Body of pancreas (tissue), 4 donors: ENCODE measurements at regions not wholly inside any gene's neighbourhood (a gene's known extent, or its start where the extent isn't known, plus 50 kb on each side); places are given as distances from the start of the nearest gene placed in this dataset.

Experiments used
- CTCF ChIP-seq, 7 experiments: fragments of 450-650 bp in 4 of 7; fragments of 200-600 bp in 3 of 7; sonication (generic) in 3 of 7; IDR thresholded peaks; one replicate each; pipeline ENCODE4 v1.5.1; 2016 to 2019; ENCODE audit warnings: antibody characterized with exemption in 7 of 7
- POLR2A ChIP-seq, 3 donors: fragments of 450-650 bp; IDR thresholded peaks; one replicate each; pipeline ENCODE4 v1.6.1; 2016; ENCODE audit warnings: antibody characterized with exemption in 3 of 3, mild to moderate bottlenecking in 2 of 3

GRCh38 chr19:23561341-23561740 lies 125.7 kb downstream of the ZNF675 start:
- TF ChIP-seq CTCF (IDR thresholded peaks at IDR 0.05) (no peak), POLR2A (IDR thresholded peaks at IDR 0.05) (no peak)
